ENCODE measurements at regions not wholly inside any gene's neighbourhood (a gene's known extent, or its start where the extent isn't known, plus 50 kb on each side); places are given as distances from the start of the nearest gene placed in this dataset.

DNA sequence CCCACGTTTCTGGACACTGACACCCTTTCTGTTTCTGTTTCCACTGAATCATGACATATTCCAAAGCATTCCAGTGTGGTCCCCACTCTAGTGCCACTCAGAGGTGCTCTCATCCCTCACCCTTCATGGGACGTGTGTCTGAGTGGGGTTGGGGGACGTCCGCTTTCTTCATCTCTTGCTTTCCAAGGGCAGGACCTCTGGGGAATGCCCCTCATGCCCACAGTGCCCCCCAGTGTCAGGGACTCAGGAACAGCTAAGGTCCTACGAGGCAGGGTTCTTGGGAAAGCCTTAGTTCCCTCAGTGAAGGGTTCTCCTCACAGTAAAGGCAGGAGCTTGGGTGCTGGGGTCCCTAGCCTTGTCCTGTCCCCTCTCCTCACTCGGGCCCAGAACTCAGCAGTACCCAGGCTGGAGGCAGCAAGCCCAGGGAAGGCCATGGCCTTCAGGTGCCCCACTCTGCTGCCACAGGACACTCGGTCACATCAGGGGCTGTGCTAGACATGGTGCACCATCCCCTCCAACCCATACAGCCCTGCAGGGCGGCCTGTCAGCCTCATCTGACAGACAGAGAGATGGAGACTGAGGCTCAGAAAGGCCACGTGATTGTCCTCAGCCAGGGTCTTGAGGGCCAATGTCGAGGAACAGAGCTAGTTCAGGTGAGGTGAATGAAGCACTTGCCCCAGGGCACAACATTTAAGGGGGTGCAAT, 261.0 kb downstream of the TLE3 start:
- TF ChIP-seq GATA3 (IDR thresholded peaks at IDR 0.05; ENCODE audit: low read depth, low read length), result no peak
- no peak for TF ChIP-seq GATA2 (IDR thresholded peaks at IDR 0.05; ENCODE audit: low read depth, low read length)
